GM10248 (cell line): ENCODE measurements at regions not wholly inside any gene's neighbourhood (a gene's known extent, or its start where the extent isn't known, plus 50 kb on each side); places are given as distances from the start of the nearest gene placed in this dataset.

Experiments used
- CTCF ChIA-PET: fragments of 300-600 bp; sonication (Branson Sonifier 250); formaldehyde crosslinking; extraction: SDS; loops from one replicate; lab custom pipeline; 2021; ENCODE audit warnings: antibody characterized with exemption; lab: Yijun Ruan, JAX
- POLR2A ChIA-PET: fragments of 350-650 bp; sonication (Branson Sonifier 250); formaldehyde crosslinking; extraction: SDS; loops from one replicate; lab custom pipeline; 2020; ENCODE audit warnings: antibody characterized with exemption; lab: Yijun Ruan, JAX
- DNase-seq: peaks from one replicate; pipeline ENCODE4 v3.0.0; 2012; ENCODE audit errors: extremely low spot score
- TF ChIP-seq, protein P1 (sequence below): IDR thresholded peaks from 2 replicates; pipeline ENCODE4 v1.5.1; 2012; ENCODE audit warnings: mild to moderate bottlenecking, low read depth; ENCODE audit errors: extremely low read depth, missing control alignments, control extremely low read depth

DNA sequence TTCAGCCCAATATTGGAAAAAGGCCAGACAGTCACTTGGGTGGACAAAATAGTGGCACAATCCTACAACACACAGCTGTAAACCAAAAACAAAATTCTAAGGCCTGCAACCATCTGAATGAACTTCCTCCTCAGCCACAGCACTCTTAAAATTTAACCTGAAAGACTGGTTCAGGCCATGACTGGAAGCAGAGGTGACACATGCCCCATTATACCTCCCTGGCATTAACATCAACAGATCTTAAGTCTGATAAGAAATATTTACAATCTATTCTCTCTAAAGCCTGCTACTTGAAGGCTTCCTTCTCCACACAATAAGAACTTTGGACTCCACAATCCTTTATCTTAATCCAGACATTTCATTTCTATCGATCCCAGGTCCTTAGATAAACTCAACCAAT lies 192.4 kb upstream of the LRP1B start:
- DNase-seq, result no peak
- ChIA-PET CTCF (no interaction called here), POLR2A (no interaction called here)
- TF ChIP-seq, protein P1, sequence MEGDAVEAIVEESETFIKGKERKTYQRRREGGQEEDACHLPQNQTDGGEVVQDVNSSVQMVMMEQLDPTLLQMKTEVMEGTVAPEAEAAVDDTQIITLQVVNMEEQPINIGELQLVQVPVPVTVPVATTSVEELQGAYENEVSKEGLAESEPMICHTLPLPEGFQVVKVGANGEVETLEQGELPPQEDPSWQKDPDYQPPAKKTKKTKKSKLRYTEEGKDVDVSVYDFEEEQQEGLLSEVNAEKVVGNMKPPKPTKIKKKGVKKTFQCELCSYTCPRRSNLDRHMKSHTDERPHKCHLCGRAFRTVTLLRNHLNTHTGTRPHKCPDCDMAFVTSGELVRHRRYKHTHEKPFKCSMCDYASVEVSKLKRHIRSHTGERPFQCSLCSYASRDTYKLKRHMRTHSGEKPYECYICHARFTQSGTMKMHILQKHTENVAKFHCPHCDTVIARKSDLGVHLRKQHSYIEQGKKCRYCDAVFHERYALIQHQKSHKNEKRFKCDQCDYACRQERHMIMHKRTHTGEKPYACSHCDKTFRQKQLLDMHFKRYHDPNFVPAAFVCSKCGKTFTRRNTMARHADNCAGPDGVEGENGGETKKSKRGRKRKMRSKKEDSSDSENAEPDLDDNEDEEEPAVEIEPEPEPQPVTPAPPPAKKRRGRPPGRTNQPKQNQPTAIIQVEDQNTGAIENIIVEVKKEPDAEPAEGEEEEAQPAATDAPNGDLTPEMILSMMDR, result no peak

DNA sequence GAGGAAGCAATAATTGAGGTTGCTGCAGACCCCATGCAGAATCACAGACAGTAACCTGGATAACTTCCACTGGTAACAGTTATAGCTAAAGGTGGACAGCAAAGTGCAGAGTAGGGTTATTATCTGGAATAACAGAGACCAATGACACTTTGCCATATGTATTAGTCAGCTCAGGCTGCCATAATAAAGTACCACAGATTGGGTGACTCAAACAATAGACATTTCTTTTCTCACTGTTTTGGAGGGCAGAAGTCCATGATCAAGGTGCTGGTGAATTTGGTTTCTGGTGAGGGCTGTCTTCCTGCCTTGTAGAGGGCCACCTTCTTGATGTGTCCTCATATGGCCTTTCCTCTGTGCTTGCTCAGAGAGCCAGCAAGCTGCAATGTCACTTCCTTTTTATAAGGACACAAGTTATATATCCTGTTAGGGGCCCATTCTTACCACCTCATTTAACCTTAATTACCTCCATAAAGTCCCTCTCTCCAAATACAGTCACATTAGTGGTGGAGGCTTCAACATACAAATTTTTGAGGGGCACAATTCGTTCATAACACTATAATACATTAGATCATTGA lies 191.0 kb upstream of the LRP1B start:
- DNase-seq, result no peak
- CTCF ChIA-PET, result no interaction called here

DNA sequence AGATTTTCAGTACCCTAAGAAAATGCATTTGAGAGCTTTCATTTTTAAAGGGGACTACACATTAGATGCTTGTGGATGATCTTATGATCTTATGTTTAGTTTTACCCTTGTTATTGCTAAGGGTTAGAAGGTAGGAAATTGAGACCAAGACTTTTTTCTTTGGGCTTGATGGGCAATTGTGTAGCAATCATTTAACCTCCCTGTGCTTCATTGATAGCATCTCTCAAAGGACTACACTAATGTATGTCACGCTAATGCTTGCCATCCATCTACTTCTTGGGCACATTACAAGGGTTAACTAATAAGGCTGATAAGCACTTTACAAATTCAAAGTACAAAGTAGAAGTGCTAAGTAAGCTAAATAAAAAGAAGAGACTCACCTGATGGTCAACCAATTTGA lies 189.3 kb upstream of the LRP1B start:
- DNase-seq, result no peak
- CTCF ChIA-PET, result no interaction called here
- TF ChIP-seq, protein P1, result no peak
- POLR2A ChIA-PET, result no interaction called here

More for the DNA sequence above, 191.0 kb upstream of the LRP1B start:
- TF ChIP-seq, protein P1, result no peak
- POLR2A ChIA-PET, result no interaction called here

DNA sequence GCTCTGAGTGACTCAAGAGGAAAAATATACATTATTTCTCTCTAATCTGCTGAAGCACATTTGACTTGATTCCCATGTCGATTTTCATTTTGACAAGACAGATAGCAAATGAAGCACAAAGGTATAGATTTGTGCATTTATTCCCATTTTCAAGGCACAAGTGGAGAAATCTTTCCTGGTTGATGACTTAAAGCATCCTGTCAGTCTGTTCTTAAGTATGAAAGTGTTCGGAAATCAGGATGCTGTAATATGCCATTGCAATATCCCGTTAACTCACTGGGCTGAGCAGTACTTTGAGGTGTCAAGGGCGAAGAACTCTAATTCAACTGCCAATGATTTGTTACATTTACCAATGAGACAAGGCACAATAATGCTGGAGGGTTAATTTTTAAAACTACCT lies 185.2 kb upstream of the LRP1B start:
- POLR2A ChIA-PET, result no interaction called here
- TF ChIP-seq, protein P1, result no peak
- CTCF ChIA-PET, result no interaction called here

DNA sequence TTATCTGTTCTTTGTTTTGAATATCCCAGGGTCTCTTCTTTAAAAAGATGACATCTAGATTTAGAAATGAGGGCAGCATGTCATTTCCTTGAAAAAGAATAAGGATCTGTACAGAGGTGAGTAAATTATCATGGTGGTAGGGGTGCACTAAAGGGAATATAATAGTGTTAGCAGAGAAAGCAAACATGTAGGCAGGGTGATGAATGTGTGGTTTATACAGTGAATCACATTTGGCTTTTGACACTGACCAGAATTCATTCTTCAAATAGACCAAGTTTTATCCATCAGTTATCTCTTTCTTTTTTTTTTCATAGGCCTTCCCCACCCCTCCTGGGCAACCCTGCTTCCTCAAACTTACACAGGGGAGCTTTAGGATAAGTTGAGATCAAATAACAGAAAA lies 184.5 kb upstream of the LRP1B start:
- CTCF ChIA-PET, result no interaction called here
- POLR2A ChIA-PET, result no interaction called here
- DNase-seq, result no peak
- TF ChIP-seq, protein P1, result no peak

More for the DNA sequence above, 185.2 kb upstream of the LRP1B start:
- DNase-seq, result no peak

DNA sequence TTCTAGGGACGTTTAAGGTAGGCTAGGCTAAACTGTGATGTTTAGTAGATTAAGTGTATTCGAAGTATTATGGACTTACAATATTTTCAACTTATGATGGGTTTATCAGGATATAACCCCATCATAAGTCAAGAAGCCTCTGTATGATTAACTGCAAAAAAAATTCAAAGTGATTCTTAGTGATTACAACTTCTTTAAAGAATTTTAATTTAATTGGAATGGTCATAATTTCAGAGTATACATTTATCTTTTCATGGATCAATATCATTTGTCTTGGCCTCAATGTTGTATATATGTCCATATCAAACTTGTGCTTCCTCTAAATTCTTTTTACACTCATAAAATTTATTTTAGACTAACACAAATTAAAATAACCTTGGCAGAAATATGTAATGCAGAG lies 183.3 kb upstream of the LRP1B start:
- ChIA-PET POLR2A (no interaction called here), CTCF (no interaction called here)
- no peak for DNase-seq
- TF ChIP-seq, protein P1, result no peak
